Epithelial cell of esophagus (primary cell): ENCODE measurements at regions not wholly inside any gene's neighbourhood (a gene's known extent, or its start where the extent isn't known, plus 50 kb on each side); places are given as distances from the start of the nearest gene placed in this dataset.

Experiments used
- DNase-seq: peaks from one replicate; pipeline ENCODE4 v3.0.0; 2010; ENCODE audit warnings: low read depth
- H3K4me3 ChIP-seq: 2 replicates; pipeline ENCODE4 v1.5.1; 2011; ENCODE audit warnings: mild to moderate bottlenecking, low read length, control low read depth
- CTCF ChIP-seq: IDR thresholded peaks from 2 replicates; pipeline ENCODE4 v1.5.1; 2011; ENCODE audit warnings: low read depth, mild to moderate bottlenecking, low read length, control low read depth, inconsistent platforms; ENCODE audit not compliant: insufficient read depth; ENCODE audit errors: missing control alignments

GRCh38 chr6:120853489-120853888 lies 480.8 kb downstream of the TBC1D32 start:
- TF ChIP-seq CTCF, result no peak
- no peak overlapping the region for H3K4me3 ChIP-seq

GRCh38 chr6:120852293-120852849 lies 481.9 kb downstream of the TBC1D32 start:
- TF ChIP-seq CTCF, result no peak
- no peak for DNase-seq
- no peak overlapping the region for H3K4me3 ChIP-seq

More at GRCh38 chr6:120853489-120853888, 480.8 kb downstream of the TBC1D32 start:
- no peak for DNase-seq

GRCh38 chr6:120826253-120826652 lies 508.0 kb downstream of the TBC1D32 start:
- no peak overlapping the region for H3K4me3 ChIP-seq
- DNase-seq, result peak; percentile 61
- peak; percentile 81 for TF ChIP-seq CTCF

- DNase-seq, result peak; percentile 6
- no peak for TF ChIP-seq CTCF
- H3K4me3 ChIP-seq, result no peak overlapping the region
Measured at GRCh38 chr6:120816794-120817193, 517.5 kb downstream of the TBC1D32 start.

- no peak for TF ChIP-seq CTCF
- peak; percentile 60 for DNase-seq
- H3K4me3 ChIP-seq, result no peak overlapping the region
Measured at GRCh38 chr6:120805276-120805675, 529.0 kb downstream of the TBC1D32 start.

GRCh38 chr6:120804612-120805011 lies 529.7 kb downstream of the TBC1D32 start:
- no peak for DNase-seq
- no peak overlapping the region for H3K4me3 ChIP-seq
- TF ChIP-seq CTCF, result no peak

DNA sequence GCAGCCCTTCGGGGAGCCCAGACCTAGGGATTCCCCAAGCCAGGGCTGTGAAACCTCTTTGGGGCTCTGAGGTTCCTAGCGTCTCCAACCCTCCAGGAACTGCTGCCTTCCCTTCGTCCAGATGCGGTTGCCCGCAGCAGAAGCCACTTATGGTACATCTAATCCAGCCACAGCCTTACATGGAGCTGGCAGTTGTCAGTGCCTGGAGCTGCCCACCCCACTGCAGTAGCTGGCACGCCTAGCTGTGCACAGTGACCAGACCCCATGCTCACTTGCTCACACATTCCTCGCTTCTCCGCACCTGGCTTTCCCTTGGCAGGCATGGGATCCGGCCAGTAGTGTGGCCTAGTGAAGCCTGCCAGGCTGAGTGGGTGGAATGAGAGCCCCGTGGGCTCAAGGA lies 547.6 kb downstream of the TBC1D32 start:
- no peak for DNase-seq
- no peak for TF ChIP-seq CTCF
- no peak overlapping the region for H3K4me3 ChIP-seq
